ENCODE measurements at regions not wholly inside any gene's neighbourhood (a gene's known extent, or its start where the extent isn't known, plus 50 kb on each side); places are given as distances from the start of the nearest gene placed in this dataset.

DNA sequence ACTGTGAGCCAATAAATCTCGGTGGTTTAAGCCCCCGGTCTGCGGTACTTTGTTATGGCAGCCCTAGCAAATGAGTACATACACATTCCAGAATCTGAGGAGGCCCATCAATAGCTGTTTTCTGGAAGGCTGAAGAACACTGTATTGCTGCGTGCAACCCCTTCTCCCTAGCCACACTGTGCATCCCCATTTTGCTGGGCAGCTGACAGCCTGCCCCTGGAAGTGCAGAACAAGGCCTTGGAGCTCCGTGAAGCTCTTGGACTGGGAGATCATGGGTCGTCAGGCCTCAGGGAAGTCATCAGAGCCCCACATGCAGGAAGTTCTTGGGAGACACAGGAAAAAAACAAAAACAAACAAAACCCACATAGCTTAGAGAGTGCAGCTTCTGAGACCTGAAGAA, 90.6 kb upstream of the ST6GAL2 start:
- no peak overlapping the region for H3K4me3 ChIP-seq (ENCODE audit: low read depth, low read length)
- no peak for DNase-seq (ENCODE audit: low read depth)

DNA sequence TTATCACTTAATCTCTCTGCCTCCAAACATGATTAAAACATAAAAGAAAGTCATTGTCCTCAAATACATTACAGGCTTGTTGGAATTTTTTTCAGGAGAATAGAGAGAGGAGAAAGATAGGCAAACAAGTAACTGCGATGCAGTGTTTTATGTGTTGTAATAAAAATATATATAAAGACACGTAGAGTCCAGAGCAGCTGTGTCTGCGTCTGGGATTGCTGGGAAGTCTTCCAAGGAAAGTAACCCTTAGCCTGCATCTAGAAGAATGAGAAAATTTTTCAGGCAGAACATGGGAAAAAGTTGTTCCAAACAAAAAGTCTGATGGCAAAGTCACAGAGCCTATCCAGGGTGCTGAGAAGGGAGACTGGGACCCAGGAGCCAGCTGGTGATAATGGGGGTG, 91.8 kb upstream of the ST6GAL2 start:
- peak; percentile 67 for DNase-seq (ENCODE audit: low read depth)
- H3K4me3 ChIP-seq (ENCODE audit: low read depth, low read length), result no peak overlapping the region

DNA sequence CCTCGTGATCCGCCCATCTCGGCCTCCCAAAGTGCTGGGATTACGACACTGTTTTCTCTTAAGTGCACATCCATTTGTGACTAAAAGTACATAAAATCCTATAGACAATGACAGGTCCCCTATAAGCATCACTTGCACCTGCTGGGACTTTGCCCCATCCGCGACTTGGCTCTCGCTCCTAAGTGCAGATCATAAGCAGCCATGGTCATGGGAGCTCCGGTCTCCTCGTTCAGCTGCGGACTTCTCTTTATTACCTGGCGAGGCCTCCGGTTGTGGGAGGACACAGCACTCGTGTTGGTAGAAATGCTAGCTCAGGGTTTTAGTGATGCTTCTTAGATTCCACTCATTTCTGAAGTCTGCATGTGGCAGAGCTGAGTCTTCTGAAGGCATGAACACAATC, 92.7 kb upstream of the ST6GAL2 start:
- DNase-seq (ENCODE audit: low read depth), result no peak
- no peak overlapping the region for H3K4me3 ChIP-seq (ENCODE audit: low read depth, low read length)

DNA sequence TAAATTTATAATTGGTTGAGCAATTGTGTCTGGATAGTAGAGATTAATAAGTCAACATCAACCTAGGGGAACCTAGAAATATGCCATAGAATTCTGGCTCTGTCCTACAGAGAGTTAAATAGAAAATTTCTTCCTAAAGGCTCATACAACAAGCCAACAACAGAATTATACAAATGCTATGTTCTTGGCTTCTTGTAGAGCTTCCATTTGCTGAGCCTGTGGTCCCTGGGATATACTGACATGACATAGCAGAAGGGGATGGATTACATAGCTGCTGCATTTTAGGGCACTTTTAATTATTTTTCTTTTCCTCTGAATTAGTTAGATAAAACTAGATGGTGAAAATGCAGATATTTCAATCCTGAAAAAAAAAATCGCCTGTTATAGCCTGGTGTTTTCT, 95.5 kb upstream of the ST6GAL2 start:
- H3K4me3 ChIP-seq (ENCODE audit: low read depth, low read length), result no peak overlapping the region
- no peak for DNase-seq (ENCODE audit: low read depth)

DNA sequence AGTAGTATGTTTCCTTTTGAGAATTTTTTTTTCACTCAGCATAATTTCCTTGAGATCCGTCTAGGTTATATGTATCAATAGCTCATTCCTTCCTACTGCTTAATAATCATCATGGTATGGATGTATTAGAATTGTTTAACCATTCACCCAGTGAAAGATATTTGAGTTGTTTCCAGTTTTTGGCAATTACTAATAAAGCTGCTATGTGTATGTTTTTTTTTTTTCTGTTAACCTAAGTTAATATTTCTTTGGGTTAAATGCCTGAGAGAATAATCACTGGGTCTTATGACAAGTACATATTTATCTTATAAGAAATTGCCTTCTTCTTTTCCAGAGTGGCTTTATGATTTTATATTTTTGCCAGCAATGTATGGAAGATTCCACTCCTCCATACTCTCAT, 96.4 kb upstream of the ST6GAL2 start:
- DNase-seq (ENCODE audit: low read depth), result no peak
- no peak overlapping the region for H3K4me3 ChIP-seq (ENCODE audit: low read depth, low read length)

DNA sequence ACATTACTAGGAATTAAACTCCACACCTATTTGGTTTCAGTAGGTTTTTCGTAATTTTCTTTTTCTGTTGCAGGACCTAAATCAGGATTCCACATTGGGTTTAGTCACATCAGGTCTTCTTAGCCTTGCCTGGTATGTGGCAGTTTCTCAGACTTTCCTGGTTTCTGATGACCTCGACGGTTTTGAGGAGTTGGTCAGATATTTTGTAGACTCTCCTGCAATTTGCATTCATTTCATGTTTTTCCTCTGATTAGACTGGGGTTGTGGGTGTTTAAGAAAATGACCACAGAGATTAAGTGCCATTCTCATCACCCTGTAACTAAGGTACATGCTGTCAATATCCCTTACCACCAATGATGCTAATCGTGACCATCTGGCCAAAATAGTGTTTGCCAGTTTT, 97.3 kb upstream of the ST6GAL2 start:
- H3K4me3 ChIP-seq (ENCODE audit: low read depth, low read length), result no peak overlapping the region
- DNase-seq (ENCODE audit: low read depth), result no peak

DNA sequence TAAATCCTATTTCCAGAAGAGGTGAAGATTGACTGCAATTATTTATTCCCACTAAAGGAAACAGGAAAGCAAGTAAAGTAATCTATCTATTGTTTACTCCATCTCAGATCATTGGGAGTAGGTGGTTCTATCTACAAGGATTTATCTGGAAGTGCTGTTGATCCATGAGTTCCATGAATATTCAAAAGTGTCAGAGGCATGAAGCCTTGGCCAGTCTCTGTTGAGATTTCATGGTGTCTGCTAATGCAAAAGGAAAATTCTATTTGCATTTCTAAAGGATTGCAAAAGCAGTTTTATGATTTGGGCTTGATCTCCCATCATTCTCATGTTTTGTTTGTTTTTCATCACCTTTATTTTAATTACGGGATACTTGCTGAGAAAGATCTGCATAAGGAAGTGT, 102.4 kb upstream of the ST6GAL2 start:
- DNase-seq (ENCODE audit: low read depth), result no peak
- no peak overlapping the region for H3K4me3 ChIP-seq (ENCODE audit: low read depth, low read length)

DNA sequence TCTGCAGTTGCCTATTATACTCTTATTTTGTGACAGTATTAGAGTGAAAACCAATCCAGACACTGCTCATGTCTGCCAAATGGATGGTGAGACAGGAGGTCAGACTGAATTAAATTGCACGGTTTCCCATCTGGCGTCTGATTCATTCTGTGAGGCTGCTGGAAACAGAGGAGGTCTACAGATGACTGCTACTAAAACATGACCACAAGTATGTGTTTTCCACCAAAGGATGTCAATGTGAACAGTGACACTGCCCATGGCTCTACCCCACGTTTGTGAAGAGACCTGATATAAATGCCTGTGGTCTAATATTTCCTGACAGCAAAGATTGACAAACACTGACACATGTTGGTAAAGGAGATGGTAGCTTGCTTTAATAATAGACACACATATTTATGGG, 104.3 kb upstream of the ST6GAL2 start:
- H3K4me3 ChIP-seq (ENCODE audit: low read depth, low read length), result no peak overlapping the region
- peak; percentile 94 for DNase-seq (ENCODE audit: low read depth)

DNA sequence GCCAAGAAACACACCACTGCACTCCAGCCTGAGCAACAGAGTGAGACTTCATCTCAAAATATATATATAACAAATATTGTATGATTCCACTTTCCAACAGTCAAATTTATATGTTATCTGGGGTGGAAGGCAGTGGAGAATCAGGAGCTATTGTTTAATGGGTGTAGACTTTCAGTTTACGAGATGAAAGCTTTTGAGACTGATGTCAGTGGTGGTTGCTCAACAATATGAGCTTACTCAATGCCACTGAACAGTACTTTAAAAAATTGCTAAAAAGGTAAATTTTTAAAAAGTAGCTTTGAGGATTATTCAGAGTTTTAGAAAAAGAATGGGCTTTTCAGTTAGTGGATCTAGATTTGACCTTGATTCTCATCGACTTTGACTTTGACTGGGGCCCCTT, 105.9 kb upstream of the ST6GAL2 start:
- H3K4me3 ChIP-seq (ENCODE audit: low read depth, low read length), result no peak overlapping the region
- DNase-seq (ENCODE audit: low read depth), result no peak

DNA sequence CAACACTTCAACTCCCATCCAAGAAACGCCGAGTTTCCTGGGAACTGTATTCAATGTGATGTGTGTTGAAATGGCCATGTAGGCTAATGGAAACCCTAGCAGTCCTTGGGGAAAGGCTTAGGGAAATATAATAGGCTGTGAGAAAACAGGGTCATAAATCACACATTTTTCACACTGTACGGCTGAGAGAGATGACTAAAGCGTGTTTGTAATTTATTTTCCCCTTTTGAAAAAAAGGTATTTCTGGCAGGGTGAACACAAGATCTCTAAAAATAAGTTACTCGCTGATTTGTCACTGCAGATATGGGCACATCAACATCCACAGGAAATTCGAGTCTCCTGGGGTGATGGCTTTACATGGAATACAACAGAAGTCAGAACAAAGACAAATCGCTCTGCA, 109.6 kb upstream of the ST6GAL2 start:
- peak; percentile 74 for DNase-seq (ENCODE audit: low read depth)

DNA sequence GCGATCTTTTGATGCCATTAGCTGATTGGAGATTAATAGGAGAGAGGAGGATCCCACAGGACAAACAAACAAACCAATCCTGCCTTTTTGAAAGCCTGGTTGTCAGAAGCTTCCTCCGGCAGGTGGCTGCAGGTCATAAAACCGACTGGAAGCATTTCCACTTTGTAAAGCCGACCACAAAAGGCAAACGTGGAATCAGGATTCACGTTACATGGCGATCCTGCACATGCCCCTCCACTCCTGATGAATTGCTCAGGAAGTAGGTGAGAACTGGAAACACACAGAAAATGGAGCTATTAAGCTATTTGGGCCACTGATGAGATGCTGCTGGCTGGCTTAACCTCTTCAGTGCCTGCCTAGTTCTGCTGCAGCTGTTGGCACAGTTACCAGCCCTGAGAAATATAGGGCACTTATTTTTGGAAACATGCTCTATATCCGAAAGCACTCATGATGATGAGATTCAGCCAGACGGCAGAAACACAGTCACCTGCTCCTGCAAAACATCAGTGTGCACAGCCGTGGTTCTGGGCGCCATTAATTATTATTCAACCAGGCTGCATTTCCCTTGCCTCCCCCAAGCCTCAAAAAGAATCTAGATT, 110.3 kb upstream of the ST6GAL2 start:
- no peak for DNase-seq (ENCODE audit: low read depth)
- H3K4me3 ChIP-seq (ENCODE audit: low read depth, low read length), result no peak overlapping the region

More for the DNA sequence above, 109.6 kb upstream of the ST6GAL2 start:
- no peak overlapping the region for H3K4me3 ChIP-seq (ENCODE audit: low read depth, low read length)

DNA sequence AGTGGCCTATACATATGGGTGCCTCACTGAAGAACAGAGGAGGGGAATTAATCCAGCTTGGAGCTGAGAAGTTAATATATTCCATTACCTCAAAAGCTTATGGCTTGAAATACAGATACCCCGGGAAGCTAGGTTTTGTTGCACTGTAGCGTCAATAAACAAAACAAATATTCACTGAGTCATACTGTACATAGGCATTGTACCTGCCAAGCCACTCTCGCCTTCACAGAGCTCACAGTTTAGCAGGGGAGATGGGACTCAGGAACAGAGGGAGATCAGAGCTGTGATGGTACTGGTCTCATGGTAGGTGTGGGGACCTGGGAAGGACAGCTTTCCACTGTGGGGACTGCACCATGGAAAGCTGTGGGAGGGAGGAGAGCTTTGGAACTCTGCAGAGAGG, 111.2 kb upstream of the ST6GAL2 start:
- H3K4me3 ChIP-seq (ENCODE audit: low read depth, low read length), result no peak overlapping the region
- no peak for DNase-seq (ENCODE audit: low read depth)

DNA sequence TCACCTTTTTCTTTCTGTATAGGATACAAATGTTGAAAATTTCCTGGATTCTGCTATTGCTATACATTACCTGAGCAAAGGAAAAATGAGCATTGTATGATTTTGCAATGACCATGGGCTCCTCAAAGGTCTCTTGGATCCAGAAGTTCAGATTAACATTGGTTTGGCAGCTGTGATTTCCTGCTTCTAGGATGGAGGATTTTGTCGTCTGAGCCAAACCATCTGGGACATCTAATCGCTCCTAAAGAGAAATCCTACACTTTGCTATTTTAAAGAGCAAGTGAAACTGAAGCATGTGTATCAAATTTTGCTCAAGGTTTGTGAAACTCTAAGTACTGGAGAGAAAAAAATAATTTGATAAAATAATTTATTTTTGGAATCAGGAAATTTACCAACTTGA, 115.1 kb upstream of the ST6GAL2 start:
- no peak for DNase-seq (ENCODE audit: low read depth)
- H3K4me3 ChIP-seq (ENCODE audit: low read depth, low read length), result no peak overlapping the region

DNA sequence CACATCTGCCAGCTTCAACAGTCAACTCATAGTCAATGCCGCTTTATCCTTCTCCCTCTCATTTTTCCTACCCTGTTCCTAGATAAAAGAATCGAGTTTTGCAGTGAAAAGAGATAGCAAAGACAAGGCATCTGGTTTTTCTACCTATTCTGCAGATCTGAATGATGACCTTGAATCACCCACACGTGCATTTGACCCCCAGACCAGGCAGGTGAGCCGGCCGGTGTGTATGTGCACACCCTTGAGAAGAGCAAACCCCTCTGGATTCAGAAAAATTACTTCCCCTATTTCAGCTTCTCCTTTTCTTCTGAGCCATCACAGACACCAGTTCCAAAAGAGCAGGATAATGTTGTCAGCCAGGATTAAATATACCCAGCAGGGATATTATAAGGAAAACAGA, 115.6 kb upstream of the ST6GAL2 start:
- DNase-seq (ENCODE audit: low read depth), result no peak
- H3K4me3 ChIP-seq (ENCODE audit: low read depth, low read length), result no peak overlapping the region

DNA sequence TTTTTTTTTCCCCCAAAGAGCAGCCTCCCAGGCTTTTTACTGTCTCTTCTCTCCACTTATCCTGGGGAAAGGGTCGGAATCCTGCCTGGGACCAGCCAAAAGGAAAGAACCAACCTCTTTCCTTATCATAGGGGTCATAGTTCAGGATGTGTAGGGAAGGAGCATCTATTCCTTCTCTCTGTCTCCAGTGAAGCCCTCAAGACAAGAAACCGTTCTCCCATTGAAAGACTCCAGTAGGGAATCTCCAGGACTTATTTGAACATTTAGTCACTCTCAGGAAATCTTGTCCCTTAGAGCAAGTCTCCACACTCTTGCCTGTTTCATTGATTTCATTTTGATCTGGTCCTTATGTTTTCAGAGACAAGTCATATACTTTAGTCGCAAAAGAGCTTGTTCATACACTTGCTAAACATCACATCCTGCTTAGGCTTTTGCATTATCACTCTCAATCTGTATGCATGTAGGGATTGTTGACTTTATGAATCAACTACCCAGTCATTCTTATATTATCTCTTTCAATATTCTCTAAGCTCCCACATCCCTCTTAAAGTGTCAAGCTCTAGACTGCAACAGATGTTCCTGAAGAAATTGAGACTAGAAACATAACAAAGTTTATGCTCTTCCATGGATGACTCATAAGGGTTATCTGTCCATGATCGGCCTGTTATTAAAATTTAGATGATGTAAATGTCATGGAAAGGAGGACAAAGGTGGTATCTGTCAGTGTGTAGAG, 116.2 kb upstream of the ST6GAL2 start:
- peak; percentile 55 for DNase-seq (ENCODE audit: low read depth)
- no peak overlapping the region for H3K4me3 ChIP-seq (ENCODE audit: low read depth, low read length)

DNA sequence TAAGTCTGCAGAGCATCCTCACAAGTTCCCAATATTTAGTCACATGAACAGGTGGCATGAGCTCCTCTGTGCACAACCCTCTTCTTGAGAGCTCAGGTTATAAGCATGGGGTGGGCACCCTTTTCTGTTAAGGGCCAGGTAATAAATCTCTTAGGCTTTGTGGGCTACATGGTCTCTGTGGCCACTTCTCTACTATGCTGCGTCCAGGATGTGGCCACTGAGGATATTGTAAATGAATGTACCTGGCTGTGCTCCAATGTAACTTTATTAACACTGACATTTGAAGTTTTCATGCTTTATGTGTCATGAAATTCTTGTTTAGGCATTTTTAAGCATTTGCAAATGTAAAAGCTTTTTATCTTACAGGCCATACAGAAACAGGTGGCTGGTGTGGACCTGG, 116.8 kb upstream of the ST6GAL2 start:
- H3K4me3 ChIP-seq (ENCODE audit: low read depth, low read length), result no peak overlapping the region
- DNase-seq (ENCODE audit: low read depth), result peak; percentile 24

DNA sequence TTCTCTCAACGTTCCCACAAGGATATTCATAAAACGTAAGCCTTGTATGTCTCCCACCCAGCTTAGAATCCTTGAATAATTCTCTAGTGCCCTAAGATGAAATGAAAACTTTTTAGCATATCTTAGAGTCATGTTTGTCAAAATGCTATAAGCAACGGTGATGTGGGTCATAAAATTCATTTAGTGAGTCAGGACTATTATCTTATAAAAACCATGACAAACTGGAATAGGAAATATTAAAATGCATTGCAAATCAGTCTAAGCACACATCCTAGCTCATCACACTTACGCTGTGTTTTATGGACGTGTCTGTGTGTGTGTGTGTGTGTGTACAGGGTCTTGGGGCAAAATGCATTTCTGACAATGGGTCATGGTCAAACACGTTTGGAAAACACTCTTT, 119.9 kb upstream of the ST6GAL2 start:
- H3K4me3 ChIP-seq (ENCODE audit: low read depth, low read length), result no peak overlapping the region
- DNase-seq (ENCODE audit: low read depth), result no peak

DNA sequence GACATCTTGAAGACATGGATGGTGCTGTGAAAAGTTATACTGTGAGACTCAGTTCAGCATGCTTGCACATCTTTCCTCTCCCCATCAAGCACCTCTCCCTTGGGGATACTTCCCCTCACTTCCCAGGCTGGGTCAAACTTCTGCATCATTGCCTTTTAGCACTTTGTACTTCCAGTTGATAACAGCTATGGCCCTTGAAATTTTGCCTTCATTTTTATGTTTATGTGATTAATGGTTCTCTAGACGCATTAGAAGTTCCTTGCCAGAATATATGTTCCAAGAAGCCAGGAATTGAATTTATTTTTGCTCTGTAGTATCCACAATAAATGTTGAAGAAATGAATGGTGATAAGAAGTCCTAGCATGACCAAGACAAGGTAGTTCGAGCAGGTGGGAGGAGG, 120.9 kb upstream of the ST6GAL2 start:
- H3K4me3 ChIP-seq (ENCODE audit: low read depth, low read length), result no peak overlapping the region
- no peak for DNase-seq (ENCODE audit: low read depth)

DNA sequence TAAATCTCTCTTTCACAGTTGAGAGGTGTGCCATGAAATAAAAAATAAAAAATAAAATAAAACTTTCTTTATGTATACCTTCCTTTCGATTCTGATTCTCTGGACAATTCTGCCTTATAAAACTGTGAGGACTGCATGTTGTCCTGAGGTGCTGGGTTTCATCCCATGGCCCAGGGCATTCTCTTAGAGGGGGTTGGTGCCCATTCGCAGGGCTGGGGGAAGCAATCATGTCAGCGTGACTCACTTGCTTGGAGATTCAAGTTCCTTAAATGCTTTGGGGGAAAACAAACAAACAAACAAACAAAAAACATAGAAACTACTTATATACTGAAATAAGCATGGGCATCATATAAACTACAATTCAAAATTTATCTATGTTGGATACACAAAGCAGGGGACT, 122.0 kb upstream of the ST6GAL2 start:
- no peak for DNase-seq (ENCODE audit: low read depth)

DNA sequence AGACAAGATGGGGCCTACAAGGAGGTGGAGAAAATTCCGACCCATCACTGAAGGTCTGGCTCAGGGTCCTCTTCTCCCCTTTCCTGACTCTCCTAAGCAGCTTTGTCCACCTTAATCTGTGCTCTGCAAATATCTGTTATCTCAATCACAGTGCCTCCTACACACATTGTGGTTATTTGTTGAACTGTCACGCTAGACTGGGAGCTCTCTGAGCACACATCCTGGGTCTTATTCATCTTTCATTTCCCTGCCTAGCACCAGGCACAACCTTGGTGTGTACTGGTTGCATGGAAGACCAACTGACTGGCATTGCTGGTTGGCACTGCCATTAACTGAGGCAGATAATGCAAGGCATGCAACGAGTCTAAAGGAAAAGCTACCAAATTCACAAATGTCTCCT, 122.9 kb upstream of the ST6GAL2 start:
- DNase-seq (ENCODE audit: low read depth), result no peak
- H3K4me3 ChIP-seq (ENCODE audit: low read depth, low read length), result no peak overlapping the region

More for the DNA sequence above, 122.0 kb upstream of the ST6GAL2 start:
- H3K4me3 ChIP-seq (ENCODE audit: low read depth, low read length), result no peak overlapping the region

DNA sequence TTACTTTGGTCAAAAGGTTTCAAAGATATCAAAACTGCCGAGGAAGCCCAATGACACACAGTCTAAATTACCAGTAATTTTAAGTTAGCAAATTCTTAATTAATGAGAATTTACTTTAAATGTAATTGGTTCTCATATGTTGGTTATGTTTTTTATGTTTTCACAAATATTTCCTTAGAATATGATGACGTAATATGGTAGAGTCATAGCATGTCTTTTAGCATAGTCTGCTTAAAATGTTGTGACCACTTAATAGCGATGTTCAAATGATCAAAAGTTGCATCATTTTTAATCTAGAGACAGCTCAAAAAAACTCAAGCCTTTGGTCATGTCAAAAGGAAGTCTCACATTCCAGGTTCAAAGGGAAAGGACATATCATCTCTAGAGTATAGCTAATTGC, 123.3 kb upstream of the ST6GAL2 start:
- DNase-seq (ENCODE audit: low read depth), result no peak
- no peak overlapping the region for H3K4me3 ChIP-seq (ENCODE audit: low read depth, low read length)
